IMR-90 (cell line): ENCODE measurements at regions not wholly inside any gene's neighbourhood (a gene's known extent, or its start where the extent isn't known, plus 50 kb on each side); places are given as distances from the start of the nearest gene placed in this dataset.
A peak's percentile ranks its signal among the peaks of the same experiment; 100 is the strongest.

Experiments used
- ATAC-seq: fragments of 200-7000 bp; cut with Tn5 transposase; 2 replicates; pipeline ENCODE4 v1.9.1; 2020; ENCODE audit warnings: low read depth, mild to moderate bottlenecking, moderate library complexity
- BruUV-seq: library from RNA; stranded (reverse); fragments of 400-500 nt; replicated peaks from 2 replicates; lab custom pipeline; 2021; lab: Mats Ljungman, UMichigan
- CTCF ChIA-PET: fragments of 300-600 bp; formaldehyde crosslinking; extraction: SDS; loops from one replicate; lab custom pipeline; 2021; ENCODE audit warnings: antibody characterized with exemption; lab: Yijun Ruan, JAX
- POLR2A ChIA-PET: fragments of 300-600 bp; sonication (Branson Sonifier 250); formaldehyde crosslinking; loops from one replicate; lab custom pipeline; 2022; ENCODE audit warnings: antibody characterized with exemption; ENCODE audit not compliant: unreplicated experiment; lab: Charles Lee
- DNase-seq: peaks from one replicate; pipeline ENCODE4 v3.0.0; 2013
- H2AFZ ChIP-seq: replicated peaks from 2 replicates; pipeline ENCODE3; 2013; ENCODE audit warnings: low read length, mild to moderate bottlenecking; ENCODE audit not compliant: poor library complexity
- H2AK5ac ChIP-seq: 2 replicates; pipeline ENCODE4 v1.6.1; 2013; ENCODE audit warnings: low read depth, low read length, inconsistent platforms
- H2AK9ac ChIP-seq: replicated peaks from 2 replicates; pipeline ENCODE3; 2013; ENCODE audit warnings: mild to moderate bottlenecking, low read depth, low read length, moderate library complexity; ENCODE audit not compliant: poor library complexity
- H2BK120ac ChIP-seq: 2 replicates; pipeline ENCODE4 v1.6.1; 2013; ENCODE audit warnings: low read depth, low read length, inconsistent platforms
- H2BK15ac ChIP-seq: 3 replicates; pipeline ENCODE4 v1.6.1; 2013; ENCODE audit warnings: low read depth, low read length, inconsistent platforms
- H2BK20ac ChIP-seq: 2 replicates; pipeline ENCODE4 v1.6.1; 2013; ENCODE audit warnings: low read depth, mild to moderate bottlenecking, inconsistent platforms, low read length, moderate library complexity
- H2BK5ac ChIP-seq: 2 replicates; pipeline ENCODE4 v1.6.1; 2013; ENCODE audit warnings: mild to moderate bottlenecking, low read depth, low read length, inconsistent platforms; ENCODE audit not compliant: poor library complexity, severe bottlenecking
- H3K14ac ChIP-seq: replicated peaks from 2 replicates; pipeline ENCODE4 v1.6.1; 2013; ENCODE audit warnings: low read depth, low read length, inconsistent platforms
- H3K18ac ChIP-seq: 2 replicates; pipeline ENCODE4 v1.6.1; 2013; ENCODE audit warnings: low read depth, low read length, control low read depth
- H3K23ac ChIP-seq: 2 replicates; pipeline ENCODE4 v1.6.1; 2013; ENCODE audit warnings: low read depth, low read length, inconsistent platforms
- H3K27ac ChIP-seq: 2 replicates; pipeline ENCODE4 v1.5.1; 2013; ENCODE audit warnings: mild to moderate bottlenecking, control low read depth, low read length; ENCODE audit not compliant: insufficient read depth
- H3K27me3 ChIP-seq: 2 replicates; pipeline ENCODE4 v1.6.1; 2013; ENCODE audit warnings: low read length; ENCODE audit not compliant: control insufficient read depth, insufficient read depth
- H3K36me3 ChIP-seq: 2 replicates; pipeline ENCODE4 v1.6.1; 2013; ENCODE audit warnings: low read length, mixed read lengths; ENCODE audit not compliant: control insufficient read depth, insufficient read depth
- H3K4ac ChIP-seq: 2 replicates; pipeline ENCODE4 v1.6.1; 2013; ENCODE audit warnings: low read depth, low read length, inconsistent platforms
- H3K4me1 ChIP-seq: 2 replicates; pipeline ENCODE4 v1.6.1; 2013; ENCODE audit warnings: low read length, mixed read lengths; ENCODE audit not compliant: control insufficient read depth, insufficient read depth
- H3K4me2 ChIP-seq: 2 replicates; pipeline ENCODE4 v1.6.1; 2013; ENCODE audit warnings: low read depth, mild to moderate bottlenecking, control low read depth, low read length, moderate library complexity
- H3K4me3 ChIP-seq: 2 replicates; pipeline ENCODE4 v1.5.1; 2013; ENCODE audit warnings: low read depth, mild to moderate bottlenecking, control low read depth, low read length, moderate library complexity; ENCODE audit not compliant: insufficient read depth
- H3K56ac ChIP-seq: 2 replicates; pipeline ENCODE4 v1.6.1; 2013; ENCODE audit warnings: low read length, inconsistent platforms; ENCODE audit not compliant: insufficient read depth; ENCODE audit errors: extremely low read depth
- H3K79me1 ChIP-seq, 2 experiments: 2 replicates each; pipeline ENCODE4 v1.6.1; 2013; ENCODE audit warnings: low read length in 2 of 2, inconsistent platforms in 1 of 2, low read depth in 1 of 2
- H3K9ac ChIP-seq: 2 replicates; pipeline ENCODE4 v1.6.1; 2013; ENCODE audit warnings: low read depth, low read length, control low read depth
- H3K9me1 ChIP-seq: 2 replicates; pipeline ENCODE4 v1.6.1; 2013; ENCODE audit warnings: low read length, inconsistent platforms; ENCODE audit not compliant: insufficient read depth
- H3K9me3 ChIP-seq: 2 replicates; pipeline ENCODE4 v1.6.1; 2013; ENCODE audit warnings: low read length; ENCODE audit not compliant: control insufficient read depth, insufficient read depth
- H4K20me1 ChIP-seq: 2 replicates; pipeline ENCODE4 v1.6.1; 2013; ENCODE audit warnings: low read length, inconsistent platforms; ENCODE audit not compliant: insufficient read depth
- H4K5ac ChIP-seq: 2 replicates; pipeline ENCODE4 v1.6.1; 2013; ENCODE audit warnings: mild to moderate bottlenecking, low read depth, low read length, control low read depth
- H4K8ac ChIP-seq, 2 experiments: 2 replicates each; pipeline ENCODE4 v1.6.1; 2013; ENCODE audit warnings: low read depth in 2 of 2, low read length in 2 of 2, control low read depth in 1 of 2, inconsistent platforms in 1 of 2
- H4K91ac ChIP-seq: 2 replicates; pipeline ENCODE4 v1.6.1; 2013; ENCODE audit warnings: low read depth, low read length, inconsistent platforms; ENCODE audit not compliant: insufficient read depth
- BHLHE40 ChIP-seq: fragments of 150-350 bp; IDR thresholded peaks from 2 replicates; pipeline ENCODE4 v1.6.1; 2016; ENCODE audit warnings: mild to moderate bottlenecking, low read depth, low read length
- CEBPB ChIP-seq: IDR thresholded peaks from 2 replicates; pipeline ENCODE4 v1.6.1; 2012; ENCODE audit warnings: low read depth, low read length, improper control_type of control experiment
- CHD1 ChIP-seq: IDR thresholded peaks from 2 replicates; pipeline ENCODE4 v1.6.1; 2012; ENCODE audit warnings: low read depth, low read length, improper control_type of control experiment
- CTCF ChIP-seq: conservative IDR thresholded peaks from 2 replicates; pipeline ENCODE4 v1.5.1; 2012; ENCODE audit warnings: mild to moderate bottlenecking, low read depth, low read length, improper control_type of control experiment
- ELK1 ChIP-seq: fragments of 150-350 bp; IDR thresholded peaks from 2 replicates; pipeline ENCODE4 v1.6.1; 2016; ENCODE audit warnings: low read depth, mild to moderate bottlenecking, low read length, moderate library complexity, borderline replicate concordance
- FOS ChIP-seq: fragments of 150-350 bp; IDR thresholded peaks from 2 replicates; pipeline ENCODE4 v1.6.1; 2016; ENCODE audit warnings: low read depth, low read length
- MAFK ChIP-seq: IDR thresholded peaks from 2 replicates; pipeline ENCODE4 v1.6.1; 2012; ENCODE audit warnings: low read depth, low read length, improper control_type of control experiment
- MAZ ChIP-seq: IDR thresholded peaks from 2 replicates; pipeline ENCODE4 v1.6.1; 2012; ENCODE audit warnings: low read depth, mild to moderate bottlenecking, low read length, improper control_type of control experiment, moderate library complexity, borderline replicate concordance
- MXI1 ChIP-seq: IDR thresholded peaks from 2 replicates; pipeline ENCODE4 v1.6.1; 2012; ENCODE audit warnings: low read depth, mild to moderate bottlenecking, low read length, moderate library complexity, borderline replicate concordance
- NFE2L2 ChIP-seq: fragments of 150-350 bp; IDR thresholded peaks from 2 replicates; pipeline ENCODE4 v1.6.1; 2016; ENCODE audit warnings: low read depth, mild to moderate bottlenecking, low read length
- POLR2A ChIP-seq: IDR thresholded peaks from 2 replicates; pipeline ENCODE4 v1.6.1; 2012; ENCODE audit warnings: mild to moderate bottlenecking, low read depth, low read length
- RAD21 ChIP-seq: IDR thresholded peaks from 2 replicates; pipeline ENCODE4 v1.6.1; 2012; ENCODE audit warnings: low read length, improper control_type of control experiment
- RCOR1 ChIP-seq: IDR thresholded peaks from 2 replicates; pipeline ENCODE4 v1.6.1; 2012; ENCODE audit warnings: mild to moderate bottlenecking, low read length, improper control_type of control experiment; ENCODE audit not compliant: insufficient replicate concordance
- RFX5 ChIP-seq: IDR thresholded peaks from 2 replicates; pipeline ENCODE4 v1.8.0; 2012; ENCODE audit warnings: low read depth, mild to moderate bottlenecking, low read length, moderate library complexity
- SMC3 ChIP-seq: fragments of 150-350 bp; IDR thresholded peaks from 2 replicates; pipeline ENCODE4 v1.6.1; 2016; ENCODE audit warnings: low read depth, mild to moderate bottlenecking, antibody characterized with exemption, low read length, moderate library complexity
- dilution Hi-C: fragments of 300-500 bp; cut with HindIII; formaldehyde crosslinking; loops from one replicate; pipeline ENCODE4 v1.14.3; 2018; ENCODE audit warnings: low sequenced_read_pairs; ENCODE audit not compliant: unreplicated experiment
- in situ Hi-C: fragments of 300-500 bp; cut with MboI; formaldehyde crosslinking; loops from 3 replicates; pipeline ENCODE4 v1.14.3; 2019; ENCODE audit warnings: low sequenced_read_pairs, inconsistent platforms, mixed read lengths
- intact Hi-C: fragments of 100-400 bp; cut with micrococcal nuclease; formaldehyde crosslinking; loops from 2 replicates; pipeline ENCODE4 v1.10.0; 2022
- TF ChIP-seq, protein P1 (sequence below): fragments of 150-350 bp; IDR thresholded peaks from 2 replicates; pipeline ENCODE4 v1.6.1; 2017; ENCODE audit warnings: mild to moderate bottlenecking, antibody characterized with exemption, low read length, low read depth

DNA sequence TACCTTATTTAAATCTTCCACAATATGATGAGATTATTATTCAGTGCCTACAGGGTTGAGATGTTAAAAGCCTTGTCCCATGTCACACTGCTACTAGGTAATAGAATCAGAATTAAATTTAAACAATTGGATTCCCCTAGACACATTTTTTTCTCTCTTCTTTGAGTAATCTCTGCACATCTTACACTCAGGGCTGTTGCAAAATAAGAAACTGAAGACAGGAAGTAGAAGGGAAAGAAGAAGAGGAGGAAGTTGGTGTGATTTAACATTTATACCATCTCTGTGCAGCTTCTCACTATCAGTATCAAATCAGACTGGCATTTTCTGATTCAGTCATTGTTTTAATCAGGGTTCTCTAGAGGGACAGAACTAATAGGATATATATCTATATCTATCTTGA lies 677.6 kb downstream of the IRS1 start:
- no peaks in the 10 kb centered on the region for H3K9me3 ChIP-seq
- H4K8ac ChIP-seq = peak overlapping the region; percentile 42 to 45; a peak in 1 of 4 replicates
- H3K4me3 ChIP-seq = no peak overlapping the region
- intact Hi-C loops = no loop called here
- no peaks in the 10 kb centered on the region for H4K20me1 ChIP-seq
- CTCF ChIA-PET = no interaction called here
- peak overlapping the region; percentile 64; the same call in 1 of the 3 replicates for H2BK15ac ChIP-seq
- H3K4me1 ChIP-seq = peaks cover 6% of the 10 kb centered on the region
- H3K56ac ChIP-seq = no peak overlapping the region
- H2AFZ ChIP-seq = no peak overlapping the region
- no peak for DNase-seq
- peak overlapping the region; percentile 62 for H3K18ac ChIP-seq
- dilution Hi-C loops = no loop called here
- no peaks in the 10 kb centered on the region for H3K9me1 ChIP-seq
- H4K5ac ChIP-seq = 0 out of 2 replicates have a peak overlapping the region, but pooled peaks have one; percentile 5
- no peaks in the 10 kb centered on the region for H3K79me1 ChIP-seq
- 0 out of 2 replicates have a peak overlapping the region, but pooled peaks have one; percentile 61 for H2BK120ac ChIP-seq
- BruUV-seq = no TSS peak
- peak overlapping the region; percentile 64 for H2BK5ac ChIP-seq
- POLR2A ChIA-PET = no interaction called here
- no peak for TF ChIP-seq SMC3
- TF ChIP-seq CTCF = no peak
- TF ChIP-seq MAZ = no peak
- TF ChIP-seq ELK1 = no peak
- TF ChIP-seq MAFK = no peak
- TF ChIP-seq MXI1 = no peak
- no peak for TF ChIP-seq RCOR1
- TF ChIP-seq, protein P1, sequence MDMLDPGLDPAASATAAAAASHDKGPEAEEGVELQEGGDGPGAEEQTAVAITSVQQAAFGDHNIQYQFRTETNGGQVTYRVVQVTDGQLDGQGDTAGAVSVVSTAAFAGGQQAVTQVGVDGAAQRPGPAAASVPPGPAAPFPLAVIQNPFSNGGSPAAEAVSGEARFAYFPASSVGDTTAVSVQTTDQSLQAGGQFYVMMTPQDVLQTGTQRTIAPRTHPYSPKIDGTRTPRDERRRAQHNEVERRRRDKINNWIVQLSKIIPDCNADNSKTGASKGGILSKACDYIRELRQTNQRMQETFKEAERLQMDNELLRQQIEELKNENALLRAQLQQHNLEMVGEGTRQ = no peak
- no peak for TF ChIP-seq NFE2L2
- no peak for TF ChIP-seq BHLHE40
- TF ChIP-seq CEBPB = no peak
- TF ChIP-seq RFX5 = no peak
- no peak for TF ChIP-seq CHD1
- no peak for TF ChIP-seq POLR2A
- no peak for TF ChIP-seq FOS
- no peak for TF ChIP-seq RAD21
- no peak overlapping the region for H3K14ac ChIP-seq
- no peak for ATAC-seq
- in situ Hi-C loops = no loop called here
- H3K4ac ChIP-seq = no peak overlapping the region
- no peak overlapping the region for H3K23ac ChIP-seq
- H3K9ac ChIP-seq = no peak overlapping the region
- H3K4me2 ChIP-seq = no peak overlapping the region
- no peak overlapping the region for H2AK9ac ChIP-seq
- no peak overlapping the region for H3K27ac ChIP-seq
- H3K36me3 ChIP-seq = no peaks in the 10 kb centered on the region
- H3K27me3 ChIP-seq = no peaks in the 10 kb centered on the region
- no peak overlapping the region for H2AK5ac ChIP-seq
- H4K91ac ChIP-seq = no peak overlapping the region
- peak overlapping the region; percentile 16; the same call in 1 of the 2 replicates for H2BK20ac ChIP-seq
